HepG2 (cell line): ENCODE measurements at regions not wholly inside any gene's neighbourhood (a gene's known extent, or its start where the extent isn't known, plus 50 kb on each side); places are given as distances from the start of the nearest gene placed in this dataset.

ENCODE experiments used
- ARNTL ChIP-seq: sonication (generic); formaldehyde crosslinking; IDR thresholded peaks from 2 replicates; pipeline ENCODE4 v1.4.0; 2020; ENCODE audit warnings: mild to moderate bottlenecking, missing genetic modification reagents
- CCAR2 ChIP-seq: fragments of 200-400 bp; formaldehyde crosslinking; optimal IDR thresholded peaks from 2 replicates; pipeline ENCODE3; 2018; ENCODE audit warnings: low read depth, mild to moderate bottlenecking, low read length, moderate library complexity
- DZIP1 ChIP-seq: sonication (generic); formaldehyde crosslinking; IDR thresholded peaks from 2 replicates; pipeline ENCODE4 v1.5.0; 2020; ENCODE audit warnings: mild to moderate bottlenecking, missing genetic modification reagents
- HOXA7 ChIP-seq: sonication (generic); formaldehyde crosslinking; IDR thresholded peaks from 2 replicates; pipeline ENCODE4 v1.8.1; 2022; ENCODE audit warnings: mild to moderate bottlenecking, missing genetic modification reagents, moderate library complexity
- MAX ChIP-seq: IDR thresholded peaks from 2 replicates; pipeline ENCODE4 v1.6.1; 2012; ENCODE audit warnings: inconsistent platforms
- NFATC3 ChIP-seq: sonication (generic); formaldehyde crosslinking; IDR thresholded peaks from 2 replicates; pipeline ENCODE4 v1.5.1; 2020; ENCODE audit warnings: mild to moderate bottlenecking, missing genetic modification reagents
- NFE2L2 ChIP-seq: fragments of 150-350 bp; IDR thresholded peaks from 2 replicates; pipeline ENCODE4 v1.6.1; 2014; ENCODE audit warnings: low read length
- POLR2A ChIP-seq, 2 experiments: IDR thresholded peaks; 2 replicates each; pipeline ENCODE4 v1.6.1; 2011; ENCODE audit warnings: low read depth in 2 of 2, low read length in 2 of 2, mild to moderate bottlenecking in 1 of 2, moderate library complexity in 1 of 2; ENCODE audit not compliant: insufficient read depth in 1 of 2
- POLR2AphosphoS5 ChIP-seq: IDR thresholded peaks from 2 replicates; pipeline ENCODE4 v1.6.1; 2012; ENCODE audit warnings: low read depth, low read length
- SALL2 ChIP-seq: sonication (generic); formaldehyde crosslinking; IDR thresholded peaks from 2 replicates; pipeline ENCODE4 v1.8.1; 2023; ENCODE audit warnings: mild to moderate bottlenecking, missing genetic modification reagents, inconsistent platforms
- ZMYM3 ChIP-seq: sonication (generic); formaldehyde crosslinking; IDR thresholded peaks from 2 replicates; pipeline ENCODE4 v1.5.1; 2020; ENCODE audit warnings: mild to moderate bottlenecking, missing genetic modification reagents
- ZNF224 ChIP-seq: sonication (generic); formaldehyde crosslinking; IDR thresholded peaks from 2 replicates; pipeline ENCODE4 v1.5.0; 2020; ENCODE audit warnings: mild to moderate bottlenecking, missing genetic modification reagents
- ZNF260 ChIP-seq: sonication (generic); formaldehyde crosslinking; IDR thresholded peaks from 2 replicates; pipeline ENCODE4 v1.4.0; 2020; ENCODE audit warnings: missing genetic modification reagents, low read depth, mild to moderate bottlenecking, borderline replicate concordance
- ZNF503 ChIP-seq: sonication (generic); formaldehyde crosslinking; IDR thresholded peaks from 2 replicates; pipeline ENCODE4 v1.4.0; 2020; ENCODE audit warnings: missing genetic modification reagents

- TF ChIP-seq ZNF224 (CRISPR knock-in tag): no peak
- no peak for TF ChIP-seq DZIP1 (CRISPR knock-in tag)
- TF ChIP-seq ZMYM3: no peak
- no peak for TF ChIP-seq ARNTL (CRISPR knock-in tag)
- no peak for TF ChIP-seq POLR2A (IDR thresholded peaks at IDR 0.05; ENCODE audit: insufficient read depth in 1 of 2, low read depth in 2 of 2, low read length in 2 of 2)
- no peak for TF ChIP-seq NFE2L2
- no peak for TF ChIP-seq MAX
- no peak for TF ChIP-seq NFATC3
- no peak for TF ChIP-seq HOXA7
- no peak for TF ChIP-seq ZNF503
- no peak for TF ChIP-seq SALL2
- TF ChIP-seq POLR2AphosphoS5: no peak
- no peak for TF ChIP-seq CCAR2
- no peak for TF ChIP-seq ZNF260 (CRISPR knock-in tag)
Measured at GRCh38 chr13:55937180-55937579, 1203.5 kb upstream of the PRR20A start.
